Inferior parietal cortex (tissue), 1 donor: ENCODE measurements at regions not wholly inside any gene's neighbourhood (a gene's known extent, or its start where the extent isn't known, plus 50 kb on each side); places are given as distances from the start of the nearest gene placed in this dataset.

ENCODE experiments used
- DNase-seq: peaks from one replicate; pipeline ENCODE4 v3.0.0-alpha.2; 2016; ENCODE audit errors: extremely low spot score

DNA sequence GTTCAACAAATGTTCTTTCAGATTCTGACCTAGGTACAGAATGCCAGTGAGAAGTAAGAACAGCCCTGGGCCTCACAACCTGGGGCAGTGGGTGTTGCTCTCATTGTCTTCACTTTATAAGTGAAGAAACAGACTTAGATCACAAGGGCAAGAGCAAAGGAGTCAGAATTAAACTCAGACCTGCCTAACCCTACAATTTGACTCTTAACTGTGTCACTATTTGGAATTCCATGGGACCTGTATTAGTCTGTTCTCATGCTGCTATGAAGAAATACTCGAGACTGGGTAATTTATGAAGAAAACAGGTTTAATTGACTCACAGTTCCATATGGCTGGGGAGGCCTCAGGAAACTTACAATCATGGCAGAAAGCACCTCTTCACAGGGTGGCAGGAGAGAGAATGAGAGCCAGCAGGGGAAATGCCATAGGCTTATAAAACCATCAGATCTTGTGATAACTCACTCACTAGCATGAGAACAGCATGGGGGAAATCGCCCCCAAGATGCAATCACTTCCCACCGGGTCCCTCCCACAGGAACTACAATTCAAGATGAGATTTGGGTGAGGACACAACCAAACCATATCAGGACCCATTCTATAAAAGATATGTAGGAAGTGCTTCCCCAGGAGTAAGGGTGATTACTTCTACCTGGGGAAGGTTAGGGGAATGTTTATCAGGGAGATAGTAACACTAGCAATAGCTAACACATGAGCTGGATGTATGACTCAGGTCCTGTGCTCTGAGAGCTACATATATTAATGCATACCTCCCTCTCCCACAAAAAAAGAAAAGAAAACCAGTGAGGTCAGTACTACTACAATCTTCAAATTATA lies 270.1 kb downstream of the SOX9 start:
- DNase-seq = no peak

DNA sequence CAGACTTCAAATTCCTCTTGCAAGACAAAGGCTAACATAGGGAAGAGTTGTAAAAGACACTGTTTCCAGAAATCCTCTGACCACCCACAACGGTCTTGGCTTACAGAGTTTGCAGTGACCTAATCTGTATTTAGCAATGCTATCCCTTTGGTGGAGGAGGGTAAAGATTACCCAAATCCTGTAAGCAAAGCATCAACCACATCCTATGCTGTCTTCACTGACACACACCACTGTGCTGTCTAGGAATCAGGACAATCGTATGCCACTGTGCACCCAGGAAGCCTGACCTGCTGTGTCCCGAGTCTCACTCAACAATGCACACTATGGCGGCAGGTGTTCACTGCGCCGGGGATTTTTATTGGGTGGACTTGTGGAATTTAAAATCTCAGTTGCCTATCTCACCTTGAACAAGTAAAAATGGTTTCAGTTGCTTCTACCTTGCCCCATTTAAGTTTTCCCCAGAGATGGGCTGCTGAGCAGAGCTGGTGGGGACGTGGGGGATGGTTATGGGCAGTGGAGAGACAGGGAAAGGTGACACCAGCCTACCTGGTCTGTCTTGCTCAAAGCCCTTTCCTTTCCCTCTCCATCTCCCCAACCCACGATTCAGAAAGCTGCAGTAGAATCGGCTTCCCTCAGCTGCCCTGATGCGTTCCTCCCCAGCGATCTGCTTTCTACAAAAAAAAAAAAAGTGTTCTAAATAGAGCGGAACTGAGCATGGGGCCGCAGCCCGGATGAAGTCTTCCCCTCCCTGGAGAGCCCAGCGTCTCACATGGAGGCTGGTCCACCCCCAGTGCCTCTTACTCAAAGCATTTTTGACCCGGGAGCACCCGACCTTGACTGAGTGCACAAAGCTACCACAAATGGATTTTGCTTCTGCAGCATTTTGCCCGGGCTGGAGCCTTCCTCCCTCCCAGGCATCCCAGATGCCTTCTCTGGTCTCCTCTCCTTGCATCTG lies 271.5 kb downstream of the SOX9 start:
- no peak for DNase-seq

DNA sequence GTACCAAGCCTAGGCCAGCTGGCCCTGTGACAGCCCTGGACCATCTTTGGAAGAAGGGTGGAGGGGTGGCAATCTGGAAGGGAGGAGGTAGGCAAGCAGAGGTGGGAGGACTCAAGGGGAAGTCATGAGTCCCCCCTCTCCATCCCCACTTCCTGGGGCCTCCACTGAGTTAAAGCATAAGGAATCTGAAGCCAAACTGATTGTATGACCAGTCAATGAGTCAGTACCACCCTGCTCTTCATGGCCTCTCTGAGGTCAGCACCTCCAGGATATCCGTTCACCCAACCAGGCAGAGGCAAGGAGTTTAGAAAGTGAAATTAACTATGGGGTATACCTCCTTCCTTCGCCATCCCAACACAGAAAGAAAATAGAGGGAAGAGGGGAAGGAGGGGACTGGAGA lies 272.7 kb downstream of the SOX9 start:
- DNase-seq = no peak

DNA sequence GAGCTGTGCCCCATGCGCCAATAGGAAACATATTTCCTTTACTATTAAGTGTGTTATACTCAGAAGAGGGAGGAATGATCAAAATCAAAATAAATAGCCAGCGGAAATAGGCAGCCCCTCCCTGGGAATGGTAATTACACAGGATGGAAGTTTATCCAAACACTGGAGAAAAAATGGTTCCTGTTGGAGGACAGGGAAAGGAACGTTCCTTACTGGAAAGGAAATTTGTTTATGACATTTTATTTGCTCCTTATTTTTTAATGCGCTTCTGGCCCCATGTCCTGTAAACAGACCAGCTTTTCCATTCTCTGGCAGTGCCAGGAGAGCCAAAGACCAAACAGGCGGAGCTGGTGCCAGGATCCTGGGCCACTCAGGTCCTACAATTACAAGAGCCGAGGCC lies 273.7 kb downstream of the SOX9 start:
- no peak for DNase-seq

DNA sequence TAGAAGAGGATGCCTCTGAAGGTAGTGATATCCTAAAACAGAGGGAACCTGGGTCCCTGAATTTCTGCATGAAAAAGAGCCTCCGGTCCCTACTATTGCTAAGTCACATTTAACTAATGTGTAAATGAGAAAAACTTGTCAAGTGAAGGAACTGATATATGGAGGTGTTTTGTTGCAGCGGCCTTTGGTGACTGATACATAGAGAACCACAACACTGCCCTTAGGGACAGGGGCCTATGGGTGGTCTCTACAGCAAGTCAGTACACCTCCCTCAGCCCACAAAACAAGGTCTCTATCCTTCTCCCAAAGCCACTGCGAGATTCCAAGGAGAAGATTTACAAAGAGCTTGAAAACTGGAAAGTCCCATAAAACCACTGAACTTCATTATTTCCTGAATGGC lies 275.3 kb downstream of the SOX9 start:
- DNase-seq = no peak

DNA sequence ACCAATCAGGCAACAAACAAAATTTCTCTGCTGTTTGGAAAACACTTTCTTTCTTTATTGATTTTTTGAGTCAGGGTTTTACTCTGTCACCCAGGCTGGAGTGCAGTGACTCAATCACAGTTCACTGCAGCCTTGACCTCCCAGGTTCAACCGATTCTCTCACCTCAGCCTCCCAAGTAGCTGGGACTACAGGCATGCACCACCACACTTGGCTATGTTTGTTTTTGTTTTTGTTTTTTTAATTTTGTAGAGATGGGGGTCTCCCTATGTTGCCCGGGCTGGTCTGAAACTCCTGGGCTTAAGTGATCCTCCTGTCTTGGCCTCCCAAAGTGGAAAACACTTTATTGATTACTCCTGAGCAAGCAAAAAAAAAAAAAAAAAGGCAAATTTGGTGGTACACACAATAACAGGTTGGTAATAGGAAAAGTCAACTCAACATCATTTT lies 276.4 kb downstream of the SOX9 start:
- no peak for DNase-seq

DNA sequence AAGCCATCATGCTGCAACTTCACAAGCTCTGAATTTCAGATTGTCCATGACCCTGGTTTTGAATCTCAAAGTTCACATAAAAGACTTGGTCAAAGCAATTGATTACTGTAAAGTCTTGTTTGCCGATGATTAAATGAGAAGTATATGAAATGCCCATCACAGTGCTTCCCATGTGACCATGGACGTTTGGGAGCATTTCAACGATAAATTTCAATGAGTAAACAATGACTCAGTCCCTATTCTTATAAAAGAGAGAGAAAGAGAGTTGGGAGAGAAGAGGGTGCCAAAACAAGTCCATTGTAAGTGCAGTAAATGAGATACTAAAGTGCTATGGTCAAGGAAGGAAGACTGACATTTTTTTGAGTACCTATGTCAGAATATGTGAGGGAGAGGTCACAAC lies 276.9 kb downstream of the SOX9 start:
- DNase-seq = no peak

DNA sequence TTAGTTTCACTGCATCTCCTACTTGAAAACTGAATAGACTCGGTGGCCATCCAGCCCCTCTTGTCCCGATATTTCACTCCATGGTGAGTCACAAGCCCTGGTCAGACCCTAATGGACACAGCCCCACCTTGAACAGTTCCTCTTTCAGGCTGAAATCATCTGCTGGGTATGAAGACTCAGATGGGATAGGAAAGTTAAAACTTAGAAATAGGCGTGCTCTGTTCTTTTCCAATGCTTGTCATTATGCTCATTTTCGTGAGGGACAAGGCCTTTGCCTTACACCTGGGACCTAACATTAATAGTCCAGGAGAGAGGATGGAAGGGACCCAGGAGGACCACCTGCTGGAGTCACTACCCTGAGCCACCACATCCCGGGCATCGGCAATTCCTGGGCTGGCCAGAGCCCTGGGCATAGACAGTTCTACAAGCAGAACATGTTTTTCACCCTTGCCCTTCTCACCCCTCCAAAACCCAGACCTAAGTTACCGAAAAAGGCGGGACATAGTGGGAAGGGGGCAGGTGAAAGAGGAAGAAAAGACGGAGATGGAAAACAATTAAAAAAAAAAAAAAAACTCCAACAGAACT lies 278.3 kb downstream of the SOX9 start:
- DNase-seq = no peak

DNA sequence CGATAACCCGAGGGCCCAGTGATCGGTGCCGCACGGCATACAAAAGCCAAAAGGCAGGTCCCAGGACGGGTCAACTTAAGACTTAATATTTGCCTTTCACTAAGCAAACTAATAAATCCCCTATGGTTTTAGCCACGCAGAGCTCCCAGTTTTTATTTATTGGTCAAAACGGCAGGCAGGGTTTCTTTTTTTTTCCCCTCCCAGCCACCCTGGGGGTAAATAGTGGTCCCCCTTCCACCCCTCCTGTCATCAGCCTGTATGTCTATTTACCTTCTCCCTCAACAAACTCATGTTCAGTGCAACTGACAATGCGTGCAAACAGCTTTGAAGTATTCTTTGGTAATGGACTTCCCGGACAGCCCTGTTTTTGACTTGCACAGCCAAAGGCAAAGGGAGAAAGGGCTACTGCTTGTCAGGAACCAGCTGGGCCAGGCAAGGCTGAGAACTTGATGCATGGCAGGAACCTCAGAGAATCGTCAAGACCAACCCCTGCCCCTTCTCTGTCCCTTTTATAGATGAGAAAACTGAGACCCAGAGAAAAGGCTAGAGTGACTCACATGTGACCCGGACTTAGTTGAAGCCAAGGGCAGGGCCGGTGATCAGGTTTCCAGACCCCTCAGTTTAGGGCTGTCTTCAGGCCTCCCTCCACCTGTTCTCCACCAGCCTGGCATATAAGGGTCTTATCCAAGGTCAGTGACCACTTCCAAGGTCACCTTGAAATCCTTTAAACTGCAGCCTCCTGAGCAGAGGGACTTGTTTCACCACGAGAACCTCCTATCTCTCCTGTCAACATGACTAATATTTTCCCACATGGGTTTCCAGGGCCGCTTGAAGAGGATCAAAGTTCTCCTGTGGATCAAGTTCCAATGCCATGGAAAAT lies 279.0 kb downstream of the SOX9 start:
- no peak for DNase-seq

DNA sequence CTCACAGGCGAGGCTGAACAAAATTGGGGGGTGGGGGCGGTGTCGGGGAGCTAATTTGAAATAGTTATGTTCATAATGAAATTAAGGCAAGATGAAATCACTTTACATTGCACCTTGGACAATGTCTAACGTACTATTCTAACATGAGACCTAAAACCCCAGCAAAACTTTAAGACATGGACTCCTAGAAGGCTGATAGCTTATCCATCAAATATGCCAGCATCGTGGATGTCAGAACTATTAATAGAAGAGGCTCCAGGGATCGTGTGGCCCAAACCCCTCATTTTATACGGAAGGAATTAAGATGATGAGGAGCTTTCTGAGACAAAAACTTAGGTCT lies 279.6 kb downstream of the SOX9 start:
- DNase-seq = no peak

DNA sequence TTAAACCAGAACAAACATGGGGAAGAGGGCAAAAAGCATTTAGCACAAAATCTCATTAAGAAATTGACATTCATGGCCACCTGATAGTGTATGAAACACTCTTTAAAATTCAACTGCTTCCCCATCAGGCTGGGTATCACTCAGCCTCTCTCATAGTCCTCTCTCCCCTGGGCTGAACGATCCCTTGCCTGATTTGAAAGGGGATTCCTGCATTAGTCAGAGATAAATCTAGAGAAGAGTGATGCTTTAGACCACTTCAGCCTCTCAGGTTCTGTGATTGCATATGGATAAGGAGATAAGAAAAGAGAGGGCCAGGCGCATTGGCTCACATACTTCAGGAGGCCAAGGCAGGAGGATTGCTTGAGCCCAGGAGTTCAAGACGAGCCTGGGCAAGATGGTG lies 280.0 kb downstream of the SOX9 start:
- no peak for DNase-seq

DNA sequence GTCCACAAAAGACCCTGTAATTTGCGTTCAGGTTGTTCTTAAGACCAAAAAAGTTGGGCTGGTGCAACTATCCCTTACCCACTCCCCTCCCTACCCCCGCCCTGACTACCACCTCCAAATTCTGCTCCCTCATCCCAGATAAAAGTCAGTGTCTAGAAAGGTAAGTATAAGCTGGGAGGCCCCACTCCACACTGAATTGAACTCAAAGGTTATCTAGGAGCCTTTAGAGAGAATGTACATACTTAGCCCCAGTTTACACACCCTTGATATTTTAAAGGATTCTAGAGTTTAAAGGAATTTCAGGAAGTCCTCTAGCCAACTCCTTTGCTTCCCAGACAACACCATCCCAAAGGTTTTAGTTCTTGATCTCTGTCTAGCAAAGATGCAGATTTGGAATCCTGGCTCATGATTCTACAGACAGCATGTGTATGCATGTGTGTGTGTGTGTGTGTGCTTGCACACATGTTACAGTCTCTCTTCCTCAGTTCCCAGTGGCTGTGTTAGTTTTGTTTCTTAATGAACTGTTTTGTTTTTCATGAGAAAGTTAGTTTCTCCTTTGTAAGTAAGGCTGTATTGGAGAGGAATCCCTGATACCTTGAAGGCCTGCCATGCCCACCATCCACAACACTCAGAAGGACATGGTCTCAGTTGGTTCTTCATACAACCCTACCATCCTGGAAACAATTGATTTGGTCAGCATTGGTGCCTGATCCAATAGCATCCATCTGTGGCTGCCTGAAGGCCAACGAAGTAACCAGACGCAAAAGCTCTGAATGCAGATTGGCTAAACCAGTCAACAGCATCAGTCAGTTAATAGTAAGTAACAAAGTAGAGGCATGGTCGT lies 281.3 kb downstream of the SOX9 start:
- DNase-seq = no peak

DNA sequence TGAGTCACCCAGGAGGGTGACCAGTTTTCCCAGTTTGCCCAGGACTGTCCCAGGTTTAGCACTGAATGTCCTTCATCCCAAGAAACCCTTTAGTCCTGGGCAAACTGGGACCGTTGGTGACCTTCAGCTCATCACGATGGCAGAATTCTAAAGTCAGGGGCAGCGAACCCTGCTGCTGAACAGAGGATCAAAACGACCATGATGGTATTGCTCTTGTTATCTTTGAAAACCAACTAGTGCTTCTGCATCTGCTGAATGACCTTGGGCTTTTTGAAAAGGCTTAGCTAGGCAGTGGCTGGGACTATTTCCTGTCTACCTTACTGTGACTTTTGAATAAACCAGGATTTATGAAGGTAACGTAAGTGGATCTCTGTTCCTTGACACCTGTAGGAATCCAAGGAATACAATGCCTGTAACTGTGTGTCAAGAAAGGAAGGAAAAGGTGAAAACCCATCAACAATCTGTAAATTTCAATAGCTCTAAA lies 281.9 kb downstream of the SOX9 start:
- DNase-seq = no peak

DNA sequence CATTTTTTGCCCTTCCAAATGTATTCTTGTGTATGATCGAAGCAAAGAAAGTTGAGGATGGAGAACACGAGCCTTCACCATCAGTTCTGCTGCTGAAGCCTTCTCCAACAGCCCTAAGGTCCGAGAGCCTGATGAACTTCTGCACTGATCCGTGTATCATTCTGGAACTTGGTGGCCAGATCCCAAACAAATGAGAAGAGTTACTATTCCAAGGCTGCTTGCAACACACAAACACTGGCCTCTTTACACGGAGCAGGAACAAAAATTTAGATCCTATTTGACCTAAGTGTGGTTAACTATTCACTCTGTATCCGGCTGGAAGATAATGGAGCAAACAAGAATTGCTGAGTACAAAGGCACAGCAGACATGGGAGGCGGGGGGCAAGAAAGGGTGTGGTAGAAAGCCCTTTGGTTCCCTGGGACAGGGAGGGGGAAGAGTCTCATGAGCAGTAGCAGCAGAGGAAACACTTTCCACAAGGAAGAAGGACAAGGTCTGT lies 282.9 kb downstream of the SOX9 start:
- no peak for DNase-seq

DNA sequence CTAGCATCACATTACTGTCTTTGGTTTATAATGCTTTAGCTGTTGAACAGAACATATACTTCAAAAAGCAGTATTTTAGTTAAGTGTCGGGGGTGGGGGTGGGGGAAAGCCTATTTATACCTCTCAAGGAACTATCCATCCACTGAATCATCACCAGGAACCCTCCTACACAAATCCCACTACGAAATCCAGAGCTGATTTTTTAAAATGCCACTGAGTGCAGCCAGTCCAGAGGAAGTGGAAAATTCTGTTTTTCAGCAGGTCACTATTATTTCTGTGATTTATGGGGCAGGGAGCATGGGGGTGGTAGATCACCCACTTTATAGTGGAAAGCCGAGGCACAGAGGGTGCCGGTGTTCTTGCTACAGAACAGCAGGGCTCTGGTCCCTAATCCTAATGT lies 284.1 kb downstream of the SOX9 start:
- DNase-seq = peak; percentile 35

DNA sequence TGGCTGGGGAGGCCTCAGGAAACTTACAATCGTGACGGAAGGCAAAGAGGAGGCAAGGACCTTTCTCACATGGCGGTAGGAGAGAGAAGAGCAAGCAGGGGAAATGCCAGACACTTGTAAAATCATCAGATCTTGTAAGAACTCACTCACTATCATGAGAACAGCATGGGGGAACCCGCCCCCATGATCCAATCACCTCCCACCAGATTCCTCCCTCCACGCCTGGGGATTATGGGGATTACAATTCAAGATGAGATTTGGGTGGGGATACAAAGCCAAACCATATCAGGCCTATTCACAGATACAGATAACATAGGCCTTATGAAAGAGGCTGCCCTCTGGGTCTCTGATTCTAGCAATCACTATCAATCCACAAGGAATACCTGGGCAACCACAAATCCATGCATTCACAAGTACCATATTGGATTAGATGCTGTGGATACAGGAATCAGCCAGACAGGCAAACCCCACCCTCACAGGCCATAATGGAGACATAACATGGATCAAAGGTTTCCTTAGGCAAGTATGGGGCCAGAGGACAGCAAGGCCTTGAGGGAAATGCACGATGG lies 284.9 kb downstream of the SOX9 start:
- DNase-seq = no peak

DNA sequence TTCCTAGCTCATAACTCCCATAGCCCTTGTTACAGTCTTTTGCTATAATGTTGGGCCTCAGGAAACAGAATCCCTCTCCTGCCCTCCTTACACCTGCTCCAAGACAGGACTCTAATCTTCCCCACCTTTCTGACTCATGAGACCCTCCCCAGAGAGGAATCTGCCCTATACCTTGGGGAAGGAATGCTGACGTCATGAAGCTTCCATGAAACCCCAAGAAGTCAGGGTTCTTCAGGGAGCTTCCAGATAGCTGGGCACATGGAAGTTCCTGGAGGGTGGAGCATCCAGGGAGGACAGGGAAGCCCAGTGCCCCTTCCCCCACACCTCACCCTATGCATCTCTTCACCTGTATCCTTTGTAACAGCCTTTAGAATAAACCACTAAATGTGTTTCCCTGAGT lies 285.7 kb downstream of the SOX9 start:
- no peak for DNase-seq

DNA sequence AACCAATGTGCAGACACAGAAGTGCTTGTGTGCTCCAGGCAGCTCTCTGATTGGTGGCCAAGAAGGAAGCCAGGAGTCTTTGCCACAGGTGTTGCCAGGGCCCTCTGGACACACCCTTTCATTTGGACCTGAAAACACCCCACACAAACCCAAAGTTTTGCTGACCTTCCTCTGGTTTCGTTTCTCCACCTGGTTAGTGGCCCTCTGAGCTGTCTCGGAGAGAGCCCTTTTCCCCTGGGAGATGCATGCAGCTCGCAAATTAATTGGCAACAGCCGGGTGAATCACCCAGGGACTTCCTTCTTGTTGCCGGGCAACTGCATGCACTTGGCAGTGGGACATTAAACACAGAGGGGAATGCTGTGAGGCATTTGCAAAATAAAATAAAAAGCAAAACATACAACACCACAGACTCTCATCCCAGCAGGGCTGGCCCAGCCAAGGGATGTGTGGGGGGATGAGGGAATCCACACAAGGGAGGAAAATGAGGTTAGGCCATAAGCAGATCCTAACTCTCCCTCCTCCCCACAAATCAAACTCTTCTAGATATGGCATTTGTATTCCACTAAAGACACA lies 286.6 kb downstream of the SOX9 start:
- peak; percentile 69 for DNase-seq

DNA sequence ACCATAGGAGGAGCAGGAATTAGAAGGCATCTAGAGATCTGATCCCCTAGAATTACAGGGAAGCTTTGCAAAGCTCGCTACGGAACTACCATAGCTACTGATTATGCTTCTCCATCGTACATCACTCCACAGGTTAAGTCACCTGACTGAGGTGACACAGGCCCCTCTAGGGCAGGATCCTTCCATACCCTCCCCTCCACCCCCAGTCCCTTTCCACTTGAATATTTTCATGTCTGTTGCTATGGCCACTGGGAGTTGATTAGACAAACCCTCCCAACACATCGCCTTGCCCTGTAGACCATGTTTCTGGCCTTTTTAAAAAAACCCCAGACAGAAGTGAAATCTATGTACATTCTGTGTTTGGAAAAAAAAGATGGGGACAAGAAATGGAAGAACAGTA lies 287.1 kb downstream of the SOX9 start:
- DNase-seq = no peak

DNA sequence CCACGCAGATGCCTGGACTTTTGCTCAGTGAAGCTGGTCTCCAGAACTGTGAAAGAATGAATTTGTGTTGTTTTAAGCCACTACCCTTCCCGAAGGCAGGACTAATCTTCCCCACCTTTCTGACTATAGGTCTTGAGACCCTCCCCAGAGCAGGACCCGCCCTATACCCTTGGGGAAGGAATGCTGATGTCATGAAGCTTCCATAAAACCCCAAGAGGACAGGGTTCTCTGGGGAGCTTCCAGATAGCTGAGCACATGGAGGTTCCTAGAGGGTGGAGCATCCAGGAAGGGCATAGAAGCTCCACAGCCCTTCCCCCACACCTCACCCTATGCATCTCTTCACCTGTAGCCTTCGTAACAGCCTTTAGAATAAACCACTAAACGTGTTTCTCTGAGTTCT lies 287.8 kb downstream of the SOX9 start:
- no peak for DNase-seq
